B cell (primary cell): ENCODE measurements at regions not wholly inside any gene's neighbourhood (a gene's known extent, or its start where the extent isn't known, plus 50 kb on each side); places are given as distances from the start of the nearest gene placed in this dataset.

Source experiments
- ATAC-seq: fragments of 200-7000 bp; cut with Tn5 transposase; one replicate; pipeline ENCODE4 v1.10.0; 2021; ENCODE audit warnings: low read depth, mild to moderate bottlenecking, moderate number of reproducible peaks, moderate library complexity
- CTCF ChIA-PET: fragments of 350-600 bp; sonication (Branson Sonifier 250); formaldehyde crosslinking; loops from one replicate; lab custom pipeline; 2021; ENCODE audit warnings: antibody characterized with exemption, inconsistent platforms; lab: Charles Lee
- POLR2A ChIA-PET: fragments of 350-600 bp; sonication (Branson Sonifier 250); formaldehyde crosslinking; loops from one replicate; lab custom pipeline; 2021; ENCODE audit warnings: antibody characterized with exemption; lab: Charles Lee
- DNase-seq: peaks from one replicate; pipeline ENCODE4 v3.0.0; 2013
- H2AFZ ChIP-seq: 2 replicates; pipeline ENCODE4 v1.6.1; 2012; ENCODE audit warnings: mild to moderate bottlenecking, low read depth, low read length; ENCODE audit not compliant: insufficient read depth, poor library complexity, severe bottlenecking
- H3K27ac ChIP-seq, 2 donors: 1 replicate in 1 of 2; 2 replicates in 1 of 2; pipeline ENCODE4 v1.5.1; 2012 to 2013; ENCODE audit warnings: low read length in 2 of 2, mild to moderate bottlenecking in 2 of 2, moderate library complexity in 1 of 2
- H3K27me3 ChIP-seq, 4 experiments: fragments of 200-600 bp in 1 of 4; sonication (generic) in 1 of 4; replicated peaks in 1 of 4; 1 replicate in 2 of 4; 2 replicates in 2 of 4; pipeline versions ENCODE4 v1.6.1 to v1.7.0; 2013 to 2016; ENCODE audit warnings: low read length in 3 of 4, mild to moderate bottlenecking in 2 of 4, mixed read lengths in 1 of 4, moderate library complexity in 1 of 4; ENCODE audit not compliant: insufficient read depth in 4 of 4, control insufficient read depth in 3 of 4; ENCODE audit errors: control extremely low read depth in 1 of 4
- H3K36me3 ChIP-seq, 2 experiments: replicated peaks in 1 of 2; 1 replicate in 1 of 2; 2 replicates in 1 of 2; pipeline versions ENCODE4 v1.6.1 to v1.7.1; 2013; ENCODE audit warnings: low read length in 1 of 2; ENCODE audit not compliant: insufficient read depth in 2 of 2, control insufficient read depth in 1 of 2; ENCODE audit errors: control extremely low read depth in 1 of 2, extremely low read depth in 1 of 2
- H3K4me1 ChIP-seq, 2 donors: fragments of 200-600 bp in 1 of 2; sonication (generic) in 1 of 2; 1 replicate in 1 of 2; 2 replicates in 1 of 2; pipeline versions ENCODE4 v1.5.1 to v1.6.1; 2013 to 2017; ENCODE audit warnings: low read length in 2 of 2; ENCODE audit not compliant: control insufficient read depth in 2 of 2, insufficient read depth in 2 of 2
- H3K4me2 ChIP-seq: replicated peaks from 2 replicates; pipeline ENCODE3; 2012; ENCODE audit warnings: mild to moderate bottlenecking, low read depth, low read length; ENCODE audit not compliant: poor library complexity, severe bottlenecking
- H3K4me3 ChIP-seq, 5 experiments: fragments of 200-600 bp in 1 of 5; sonication (generic) in 1 of 5; 1 replicate in 3 of 5; 2 replicates in 2 of 5; pipeline versions ENCODE4 v1.5.1 to v1.7.0; 2011 to 2016; ENCODE audit warnings: low read length in 4 of 5, mild to moderate bottlenecking in 4 of 5, low read depth in 2 of 5, control low read depth in 1 of 5, moderate library complexity in 1 of 5; ENCODE audit not compliant: insufficient read depth in 1 of 5; ENCODE audit errors: control extremely low read depth in 1 of 5, extremely low read depth in 1 of 5
- H3K79me2 ChIP-seq: fragments of 200-600 bp; sonication (generic); one replicate; pipeline ENCODE4 v1.6.0; 2016; ENCODE audit warnings: low read length; ENCODE audit not compliant: control insufficient read depth, insufficient read depth
- H3K9ac ChIP-seq: fragments of 200-600 bp; sonication (generic); 2 replicates; pipeline ENCODE4 v1.6.1; 2017; ENCODE audit warnings: mild to moderate bottlenecking, low read length, moderate library complexity
- H3K9me3 ChIP-seq, 3 donors: one replicate each; pipeline versions ENCODE4 v1.6.1 to v1.7.1; 2013; ENCODE audit warnings: low read length in 2 of 3; ENCODE audit not compliant: control insufficient read depth in 2 of 3, insufficient read depth in 1 of 3; ENCODE audit errors: control extremely low read depth in 1 of 3
- H4K20me1 ChIP-seq: 2 replicates; pipeline ENCODE4 v1.6.0; 2012; ENCODE audit warnings: mild to moderate bottlenecking, low read length; ENCODE audit not compliant: insufficient read depth, control insufficient read depth, poor library complexity, severe bottlenecking
- H3K27ac Mint-ChIP-seq: one replicate; pipeline ENCODE4 v1.8.0; 2021; ENCODE audit warnings: mixed read lengths
- H3K27me3 Mint-ChIP-seq: one replicate; pipeline ENCODE4 v1.8.0; 2021; ENCODE audit warnings: mixed read lengths
- H3K4me1 Mint-ChIP-seq: one replicate; pipeline ENCODE4 v1.8.0; 2021; ENCODE audit warnings: mixed read lengths
- H3K4me3 Mint-ChIP-seq: one replicate; pipeline ENCODE4 v1.8.0; 2021; ENCODE audit warnings: mixed read lengths
- H3K9me3 Mint-ChIP-seq: one replicate; pipeline ENCODE4 v1.8.0; 2022; ENCODE audit warnings: mixed read lengths; ENCODE audit not compliant: insufficient read depth
- CTCF ChIP-seq: fragments of 200-600 bp; IDR thresholded peaks from one replicate; pipeline ENCODE4 v1.8.0; 2022; ENCODE audit warnings: antibody characterized with exemption, mild to moderate bottlenecking
- EZH2 ChIP-seq: IDR thresholded peaks from 2 replicates; pipeline ENCODE4 v1.6.1; 2012; ENCODE audit warnings: borderline replicate concordance, low read depth, mild to moderate bottlenecking, moderate library complexity, low read length; ENCODE audit not compliant: insufficient read depth, poor library complexity, severe bottlenecking
- WGBS: methylation state at CpG from one replicate; pipeline ENCODE4 v1.1.5; 2013; ENCODE audit warnings: missing lambda C conversion rate; ENCODE audit not compliant: insufficient coverage; 5-methylcytosine and 5-hydroxymethylcytosine counted together
- intact Hi-C: fragments of 100-400 bp; cut with micrococcal nuclease; formaldehyde crosslinking; loops from one replicate; pipeline ENCODE4 v1.10.0; 2022

DNA sequence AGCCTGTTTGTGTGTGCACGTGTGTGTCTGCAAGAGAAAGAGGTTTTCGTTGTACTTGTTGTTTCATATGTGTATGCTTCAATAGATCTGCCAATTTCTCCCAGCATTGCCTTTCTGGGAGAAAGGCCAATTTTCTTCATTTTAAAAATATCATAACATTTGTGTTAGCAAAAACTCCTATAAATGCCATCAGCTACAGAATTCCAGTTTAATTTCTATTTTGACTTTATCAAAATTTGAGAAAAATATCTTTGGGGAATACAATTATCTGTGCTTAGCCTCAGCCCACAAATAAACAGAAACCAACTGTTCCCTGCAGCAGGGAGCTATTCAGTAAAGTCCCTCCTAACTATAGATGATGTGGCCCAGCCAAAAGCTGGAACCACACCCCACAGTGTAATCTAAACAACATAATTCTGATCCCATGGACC, 68.3 kb upstream of the MGMT start:
- no peak for ATAC-seq
- Mint-ChIP-seq H3K4me1 (no peaks in the 10 kb centered on the region), H3K27me3 (no peaks in the 10 kb centered on the region), H3K27ac (no peak overlapping the region), H3K9me3 (no peaks in the 10 kb centered on the region), H3K4me3 (no peak overlapping the region)
- intact Hi-C loops: no loop called here
- no peaks in the 10 kb centered on the region for H3K9me3 ChIP-seq
- no peaks in the 10 kb centered on the region for H4K20me1 ChIP-seq
- no peak overlapping the region for H3K4me3 ChIP-seq
- no peak overlapping the region for H3K9ac ChIP-seq
- TF ChIP-seq EZH2 (no peak), CTCF (no peak)
- H3K27ac ChIP-seq: no peak overlapping the region
- H3K79me2 ChIP-seq: no peaks in the 10 kb centered on the region
- no peak overlapping the region for H3K4me2 ChIP-seq
- no peak for DNase-seq
- 60% methylated on average over 1 of the region's 2 CpGs for WGBS
- ChIA-PET POLR2A (no interaction called here), CTCF (no interaction called here)
- no peaks in the 10 kb centered on the region for H3K27me3 ChIP-seq
- H3K36me3 ChIP-seq: no peaks in the 10 kb centered on the region
- no peaks in the 10 kb centered on the region for H3K4me1 ChIP-seq
- no peak overlapping the region for H2AFZ ChIP-seq

DNA sequence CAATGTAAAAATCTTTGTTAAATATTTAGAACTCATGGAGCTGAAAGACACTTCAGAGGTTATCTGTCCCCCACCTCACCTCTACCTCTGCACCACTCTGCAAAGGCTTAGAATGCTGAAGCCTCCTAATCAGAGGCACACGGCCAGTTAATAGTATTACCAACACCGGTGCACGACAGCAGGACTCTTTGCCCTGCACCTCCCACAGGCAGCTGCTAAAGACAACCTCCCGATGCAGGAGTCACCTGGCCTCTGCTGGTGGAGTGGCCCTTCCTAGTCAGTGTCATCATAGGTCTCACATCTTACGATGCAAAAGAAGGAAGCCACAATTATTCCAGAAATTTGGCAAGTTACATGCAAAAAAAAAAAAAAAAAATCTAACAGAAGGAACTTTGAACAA, 66.6 kb upstream of the MGMT start:
- TF ChIP-seq CTCF (no peak), EZH2 (no peak)
- Histone ChIP-seq H3K27ac (no peak overlapping the region), H3K36me3 (no peaks in the 10 kb centered on the region), H3K27me3 (no peaks in the 10 kb centered on the region), H3K4me1 (no peaks in the 10 kb centered on the region), H2AFZ (no peak overlapping the region), H3K4me2 (no peak overlapping the region), H3K9me3 (no peaks in the 10 kb centered on the region), H3K4me3 (no peak overlapping the region), H3K9ac (no peak overlapping the region), H4K20me1 (no peaks in the 10 kb centered on the region), H3K79me2 (no peaks in the 10 kb centered on the region)
- ATAC-seq (no peak), DNase-seq (no peak)
- Mint-ChIP-seq H3K9me3 (no peaks in the 10 kb centered on the region), H3K27me3 (no peaks in the 10 kb centered on the region), H3K4me3 (no peak overlapping the region), H3K27ac (no peak overlapping the region), H3K4me1 (no peaks in the 10 kb centered on the region)
- WGBS: 87% methylated on average over 5 of the region's 5 CpGs
- ChIA-PET CTCF (no interaction called here), POLR2A (no interaction called here)
- intact Hi-C loops: no loop called here
